ENCODE measurements at regions not wholly inside any gene's neighbourhood (a gene's known extent, or its start where the extent isn't known, plus 50 kb on each side); places are given as distances from the start of the nearest gene placed in this dataset.

GRCh38 chr5:96072791-96073165 is 111.1 kb upstream of the ELL2 start:
- TF ChIP-seq CTCF (IDR thresholded peaks at IDR 0.05; ENCODE audit: low read length), result no peak
- no peak for TF ChIP-seq EZH2 (IDR thresholded peaks at IDR 0.05; ENCODE audit: borderline replicate concordance, low read length)
